GM21619 (cell line): ENCODE measurements at regions not wholly inside any gene's neighbourhood (a gene's known extent, or its start where the extent isn't known, plus 50 kb on each side); places are given as distances from the start of the nearest gene placed in this dataset.
"Not testable (repeated sequence)": the region's sequence is repeated elsewhere in the genome, so short reads cannot be mapped to it uniquely, and the experiment has no call there.

ENCODE experiments used
- ATAC-seq: cut with Tn5 transposase; IDR thresholded peaks from one replicate; pipeline ENCODE4 v1.9.1; 2021; ENCODE audit not compliant: unreplicated experiment

DNA sequence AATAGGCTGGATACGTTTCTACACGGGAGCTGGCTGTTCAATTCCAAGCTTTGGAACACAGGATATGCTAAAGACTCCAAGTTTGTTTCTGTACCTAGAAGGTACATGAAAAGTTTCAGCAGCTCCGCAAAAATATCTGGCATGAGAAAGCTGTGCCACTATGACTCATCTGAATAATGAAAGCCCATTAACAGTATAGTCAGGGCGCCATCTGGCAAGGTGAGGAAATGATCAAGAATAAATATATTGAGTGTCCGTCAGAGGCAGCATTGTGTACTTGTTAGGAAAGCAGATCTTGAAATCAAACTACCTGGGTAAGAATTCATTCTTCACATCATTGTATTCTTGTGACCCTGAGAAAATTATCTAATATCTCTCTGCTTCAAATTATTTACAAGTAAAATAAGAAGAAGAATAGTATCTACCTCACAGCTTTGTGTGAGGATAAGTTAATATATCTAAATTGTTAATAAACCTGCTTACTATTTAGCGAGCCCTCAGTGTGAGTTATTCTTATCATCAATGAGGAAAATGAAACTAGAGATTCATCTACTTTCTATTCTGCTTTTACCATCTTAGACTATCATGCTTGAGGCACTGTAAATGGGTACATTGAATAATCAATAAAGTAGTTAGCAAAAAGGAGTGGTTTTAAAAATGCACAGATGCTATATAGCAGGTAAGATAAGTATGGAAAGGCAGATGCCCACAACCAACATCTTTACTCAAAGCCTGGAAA, 53.5 kb downstream of the FSCB start:
- ATAC-seq = no peak

DNA sequence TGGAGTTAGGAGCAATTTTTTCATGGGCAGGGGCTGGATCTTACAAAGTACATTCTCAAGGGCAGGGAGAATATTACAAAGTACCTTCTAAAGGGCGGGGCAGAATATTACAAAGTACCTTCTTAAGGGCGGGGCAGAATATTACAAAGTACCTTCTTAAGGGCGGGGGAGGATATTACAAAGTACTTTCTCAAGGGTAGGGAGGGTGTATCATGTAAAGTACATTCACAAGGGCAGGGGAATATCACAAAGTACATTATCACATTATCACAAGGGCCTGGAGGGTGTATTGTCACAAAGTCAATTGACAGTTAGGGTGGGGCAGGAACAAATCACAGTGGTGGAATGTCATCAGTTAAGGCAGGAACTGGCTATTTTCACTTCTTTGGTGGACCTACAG, 56.9 kb downstream of the FSCB start:
- ATAC-seq = not testable (repeated sequence)

DNA sequence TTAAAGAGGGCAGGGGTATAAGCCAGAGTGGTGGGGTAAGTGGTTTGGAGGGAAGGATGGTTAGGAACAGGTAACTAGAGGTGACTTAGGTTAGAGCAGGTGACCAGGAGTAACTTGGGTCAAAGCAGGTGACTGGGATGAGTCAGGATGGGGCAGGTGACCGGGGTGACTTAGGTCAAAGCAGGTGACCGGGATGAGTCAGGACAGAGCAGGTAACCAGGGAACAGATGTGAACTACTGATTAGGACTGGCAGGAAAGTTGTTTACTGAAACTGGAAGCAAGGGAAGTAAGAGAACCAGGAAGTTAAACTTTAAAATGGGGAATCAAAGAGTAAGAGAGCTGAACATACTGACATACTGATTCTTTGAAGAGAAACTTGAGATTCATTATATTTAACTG, 57.4 kb downstream of the FSCB start:
- ATAC-seq = no peak

DNA sequence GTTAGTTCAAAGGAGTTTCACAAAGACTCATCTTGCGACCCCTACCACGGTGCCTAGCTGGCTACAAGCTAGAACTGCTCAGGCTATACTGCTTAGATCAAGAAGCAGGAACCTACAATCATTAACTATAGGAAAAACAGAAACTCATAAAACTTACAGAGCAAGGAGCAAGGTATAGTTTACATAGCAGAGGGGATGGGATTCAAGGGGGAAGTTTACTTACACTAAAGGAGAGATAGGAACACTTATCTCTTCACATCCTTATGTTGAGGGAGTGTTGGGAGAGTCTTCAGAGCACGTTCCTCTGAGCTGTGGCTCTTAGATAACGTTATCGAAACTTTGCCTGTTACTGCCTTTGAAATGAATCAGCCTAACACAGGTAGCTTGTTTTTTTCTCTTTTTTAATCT, 58.1 kb downstream of the FSCB start:
- no peak for ATAC-seq

DNA sequence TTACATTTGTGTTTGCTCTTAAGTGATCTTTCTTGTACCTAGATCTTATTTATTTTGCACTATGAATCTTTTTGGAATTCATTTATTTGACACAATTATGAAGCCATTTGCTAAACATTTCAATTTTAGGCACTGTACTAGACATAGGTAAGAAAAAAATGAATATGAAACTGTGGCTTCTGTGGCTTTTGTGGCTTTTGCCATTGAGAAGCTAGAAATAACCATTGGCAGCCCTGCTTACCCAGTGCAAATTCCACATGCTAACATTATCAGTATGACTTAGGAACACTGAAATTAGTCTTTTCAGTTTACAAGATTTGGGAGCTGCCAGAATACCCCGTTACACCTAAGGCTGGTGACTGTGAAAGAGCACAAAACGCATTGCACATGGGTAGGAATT, 60.1 kb downstream of the FSCB start:
- no peak for ATAC-seq

DNA sequence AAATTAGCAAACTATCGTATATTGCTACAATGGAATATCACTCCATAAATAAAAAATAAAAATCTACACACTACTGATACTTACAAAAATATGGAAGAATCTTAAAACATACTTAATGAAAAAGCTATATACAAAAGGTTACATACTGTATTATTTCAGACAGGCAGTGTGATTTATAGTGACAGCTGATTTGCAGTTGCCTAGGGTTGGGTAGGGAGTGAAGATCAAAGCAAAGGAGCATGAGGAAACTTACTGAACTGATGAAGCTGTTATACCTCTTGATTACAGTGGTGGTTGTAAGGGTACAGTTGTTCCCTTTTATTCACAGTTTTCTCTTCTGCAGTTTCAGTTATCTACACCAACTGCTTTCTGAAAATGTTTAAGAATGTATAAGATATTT, 62.6 kb downstream of the FSCB start:
- ATAC-seq = no peak

DNA sequence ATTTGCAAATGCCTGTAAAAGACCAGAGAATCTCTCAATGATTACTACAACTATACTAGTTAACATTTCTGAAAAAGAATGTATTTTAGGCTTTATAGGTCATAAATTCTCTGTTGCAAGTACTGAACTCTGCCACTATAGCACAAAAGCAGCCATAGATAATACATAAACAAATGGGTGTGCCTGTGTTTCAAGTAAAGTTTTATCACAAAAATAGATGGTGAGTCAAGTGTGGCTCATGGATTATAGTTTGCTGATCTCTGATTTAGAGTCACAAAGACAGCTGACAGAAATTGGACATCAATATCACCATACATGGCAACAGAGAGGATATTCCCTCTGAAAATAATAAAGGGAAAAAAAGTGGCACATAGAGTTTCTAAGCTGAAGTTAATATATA, 68.1 kb downstream of the FSCB start:
- no peak for ATAC-seq

DNA sequence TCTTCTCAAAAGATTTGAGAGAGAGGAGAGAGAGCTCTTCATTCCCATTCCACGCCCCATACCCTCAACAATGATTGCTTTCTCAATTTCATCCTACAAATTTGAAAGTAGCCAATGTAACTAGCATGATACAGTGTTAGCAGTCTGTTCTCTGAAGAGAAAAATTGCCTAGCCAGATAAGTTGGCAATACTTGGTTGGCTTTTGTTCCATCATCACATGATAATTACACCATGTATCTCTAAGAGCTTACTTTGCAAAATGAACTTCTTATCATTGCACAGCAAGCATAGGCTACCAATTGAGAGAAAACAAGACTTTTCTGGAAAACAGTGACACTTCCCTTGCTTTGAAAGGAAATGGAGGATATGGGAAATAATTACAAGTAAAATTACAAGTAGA, 68.9 kb downstream of the FSCB start:
- no peak for ATAC-seq

DNA sequence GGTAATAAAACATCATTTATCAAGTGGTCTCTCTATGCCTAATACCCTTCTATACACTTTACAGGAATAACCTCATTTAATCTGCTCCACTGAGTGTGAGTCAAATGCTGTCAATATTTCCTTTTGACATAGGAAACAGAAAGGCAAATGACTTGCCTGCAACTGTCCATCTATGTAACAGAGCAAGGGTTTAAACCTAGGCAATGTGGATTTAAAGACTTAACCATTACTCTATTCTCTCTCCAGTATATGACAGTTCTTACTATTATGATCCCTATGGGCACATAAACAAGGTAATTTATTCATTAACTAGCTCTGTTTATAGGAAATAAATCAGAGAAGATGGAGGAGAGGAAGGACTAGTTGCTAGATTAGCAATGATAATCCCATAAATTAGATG, 70.6 kb downstream of the FSCB start:
- ATAC-seq = no peak

DNA sequence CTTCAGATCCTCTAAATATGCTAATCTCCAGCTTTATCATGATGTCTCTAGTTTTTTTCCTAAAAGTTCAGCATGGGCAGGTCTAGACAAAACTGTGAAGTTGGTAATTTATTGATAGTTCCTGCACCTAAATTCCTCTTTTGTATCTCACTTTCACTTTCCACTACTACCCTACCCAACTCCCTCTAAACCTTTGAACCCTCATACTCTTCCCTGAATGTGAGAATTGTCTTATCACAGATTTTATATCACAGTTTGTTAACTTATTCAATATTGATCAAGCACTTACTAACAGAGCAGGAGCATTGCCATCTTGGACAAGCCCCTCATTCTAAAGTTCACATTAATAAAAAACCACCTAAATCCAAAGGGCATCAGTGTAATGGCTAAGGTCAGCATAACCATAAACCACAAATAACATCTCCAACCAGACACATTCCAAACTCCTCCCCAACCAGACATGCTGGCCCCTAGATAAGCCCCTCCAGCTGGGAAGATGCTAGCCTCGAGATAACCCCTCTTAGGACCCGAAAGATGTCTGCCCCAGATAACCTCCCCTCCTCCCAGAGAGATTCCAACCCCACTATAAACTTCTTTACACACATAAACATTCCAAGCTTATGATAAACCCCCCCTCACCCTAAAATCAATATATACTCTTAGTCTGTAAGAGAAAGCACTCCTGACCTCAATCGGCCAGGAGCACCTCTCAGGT, 78.7 kb downstream of the FSCB start:
- ATAC-seq = no peak

DNA sequence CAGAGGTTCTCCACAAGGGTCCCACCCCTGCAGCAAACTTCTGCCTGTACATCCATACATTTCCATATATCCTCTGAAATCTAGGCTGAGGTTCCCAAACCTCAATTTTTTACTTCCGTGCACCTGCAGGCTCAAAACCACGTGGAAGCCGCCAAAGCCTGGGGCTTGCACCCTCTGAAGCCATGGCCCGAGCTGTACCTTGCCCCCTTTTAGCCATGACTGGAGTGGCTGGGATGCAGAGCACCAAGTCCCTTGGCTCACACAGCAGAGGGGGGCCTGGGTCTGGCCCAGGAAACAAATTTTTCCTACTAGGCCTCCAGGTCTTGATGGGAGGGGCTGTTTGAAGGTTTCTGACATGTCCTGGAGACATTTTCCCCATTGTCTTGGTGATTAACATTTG, 84.4 kb downstream of the FSCB start:
- ATAC-seq = no peak

DNA sequence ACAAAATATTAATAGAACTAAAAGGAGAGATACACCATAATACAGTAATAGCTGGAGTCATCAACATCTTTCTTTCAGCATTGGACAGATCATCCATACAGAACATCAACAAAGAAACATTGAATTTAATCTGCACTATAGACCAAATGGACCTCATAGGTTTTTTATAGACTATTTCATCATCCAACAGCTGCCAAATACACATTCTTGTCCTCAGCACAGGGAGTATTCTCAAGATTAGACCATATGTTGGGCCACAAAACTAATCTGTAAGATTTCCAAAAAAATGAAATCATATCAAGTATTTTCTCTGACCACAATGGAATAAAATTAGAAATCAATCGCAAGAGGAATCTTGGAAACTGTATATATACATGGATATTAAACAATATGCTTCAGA, 86.9 kb downstream of the FSCB start:
- ATAC-seq = no peak

DNA sequence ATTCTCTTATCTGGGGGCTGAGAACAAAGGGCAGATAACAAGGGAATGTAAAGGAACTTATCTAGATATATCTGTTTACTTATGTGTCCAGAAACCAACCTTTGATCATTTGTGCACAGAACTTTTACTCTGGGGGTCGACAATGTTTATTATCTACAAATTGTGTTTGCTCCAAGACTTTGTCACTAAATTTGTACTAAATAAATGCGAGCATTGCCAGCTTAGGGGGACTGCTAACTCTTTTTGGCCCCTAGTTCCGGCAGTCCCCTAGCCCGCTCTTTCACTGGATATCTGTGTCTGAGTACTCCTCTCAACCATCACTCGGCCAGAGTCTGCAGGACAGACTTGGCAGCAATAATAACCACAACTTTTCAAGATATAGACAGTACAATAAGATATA, 88.2 kb downstream of the FSCB start:
- ATAC-seq = no peak

DNA sequence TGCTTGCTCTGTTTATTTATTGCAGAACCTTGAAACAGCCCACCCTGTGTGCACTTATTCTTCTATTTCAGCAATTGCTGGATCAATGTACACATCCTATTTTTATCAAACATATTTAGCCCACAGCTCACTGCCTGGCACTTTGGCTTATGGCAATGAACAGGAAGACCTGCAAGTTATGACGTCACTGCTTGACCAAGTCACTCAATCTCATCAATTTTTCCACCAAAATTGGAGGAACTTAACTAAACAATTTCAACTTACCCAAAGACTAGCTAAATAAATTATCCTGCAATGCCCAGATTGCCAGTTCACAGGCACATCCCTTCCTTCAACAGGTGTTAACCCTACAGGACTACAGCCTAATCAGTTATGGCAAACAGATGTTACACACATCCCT, 89.3 kb downstream of the FSCB start:
- no peak for ATAC-seq

DNA sequence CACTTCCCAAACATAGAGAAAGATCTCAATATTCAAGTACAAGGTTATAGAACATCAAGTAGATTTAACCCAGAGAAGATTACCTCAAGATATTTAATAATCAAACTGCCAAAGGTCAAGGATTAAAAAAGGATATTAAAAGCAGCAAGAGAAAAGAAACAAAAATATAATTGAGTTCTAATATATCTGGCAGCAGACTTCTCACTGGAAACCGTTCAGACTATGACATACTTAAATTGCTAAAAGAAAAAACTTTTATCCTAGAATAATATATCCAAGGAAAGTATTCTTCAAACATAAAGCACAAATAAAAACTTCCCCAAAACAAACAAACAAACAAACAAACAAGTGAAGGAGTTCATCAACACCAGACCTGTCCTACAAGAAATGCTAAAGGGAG, 92.4 kb downstream of the FSCB start:
- no peak for ATAC-seq

DNA sequence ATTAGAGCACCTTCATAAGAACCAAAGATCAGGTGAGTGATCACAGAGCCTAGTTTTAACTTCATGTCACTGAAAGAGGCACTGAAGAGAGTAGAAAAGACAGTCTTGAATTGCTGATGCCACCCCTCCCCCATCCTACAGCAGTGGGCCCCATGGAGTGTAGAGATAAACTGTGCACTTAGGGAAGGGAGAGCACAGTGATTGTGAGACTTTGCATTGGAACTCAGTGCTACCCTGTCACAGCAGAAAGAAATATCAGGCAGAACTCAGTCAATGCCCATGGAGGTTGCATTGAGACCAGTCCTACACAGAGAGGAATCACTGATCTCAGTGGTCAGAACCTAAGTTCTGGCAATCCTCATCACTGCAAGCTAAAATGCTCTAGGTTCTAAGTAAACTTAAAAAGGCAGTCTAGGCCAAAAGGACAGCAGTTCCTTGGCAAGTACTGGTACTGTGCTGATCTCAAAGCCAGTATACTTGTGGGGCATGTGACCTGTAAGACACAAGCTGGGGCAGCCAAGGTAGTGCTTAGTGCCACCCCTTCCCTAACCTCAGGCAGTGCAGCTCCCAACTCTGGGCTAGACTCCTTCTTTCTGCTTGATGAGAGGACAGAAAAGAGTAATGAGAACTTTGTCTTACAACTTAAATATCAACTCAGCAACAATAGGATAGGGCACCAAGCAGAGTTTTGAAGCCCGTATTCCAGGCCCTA, 94.1 kb downstream of the FSCB start:
- no peak for ATAC-seq

DNA sequence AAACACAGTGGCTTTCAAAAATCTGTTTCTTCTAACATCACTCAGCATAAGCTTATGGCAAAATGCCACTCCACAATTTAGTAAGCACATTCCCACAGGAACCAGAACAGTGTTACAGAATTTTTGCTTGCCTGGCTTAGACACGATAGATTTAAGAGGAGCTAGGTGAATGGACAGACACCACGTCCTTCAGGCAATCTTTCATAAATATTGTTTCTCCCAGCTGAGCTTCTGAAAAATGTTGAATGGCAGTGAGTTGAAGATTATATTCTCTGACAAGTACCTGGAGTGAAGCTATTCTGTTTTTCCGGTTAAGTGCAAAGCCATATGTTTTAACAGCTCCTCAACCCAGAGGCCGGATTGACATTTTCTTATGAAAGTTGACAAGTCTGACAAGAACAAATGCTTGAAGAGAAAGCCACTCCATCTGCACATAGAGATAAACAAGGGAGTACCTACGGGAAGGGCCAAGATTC, 102.0 kb downstream of the FSCB start:
- ATAC-seq = no peak

DNA sequence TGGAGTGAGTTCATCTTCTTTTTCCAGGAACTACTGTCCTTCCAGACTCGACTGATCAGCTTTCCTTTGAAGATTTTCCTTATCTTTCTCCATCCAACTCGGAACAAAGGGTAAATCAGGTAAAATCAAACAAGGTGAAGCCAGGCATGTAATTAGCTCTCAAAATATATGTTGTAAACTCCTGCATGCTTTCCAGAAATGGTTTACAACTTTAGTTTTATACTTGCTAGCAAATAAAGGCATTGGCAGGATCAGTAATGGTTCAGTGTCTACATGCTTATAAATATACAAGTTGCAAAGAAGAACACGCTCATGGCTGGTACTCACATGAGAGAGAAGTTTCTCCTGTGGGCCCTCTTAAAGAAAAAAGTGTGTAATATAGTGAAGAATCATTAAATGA, 102.5 kb downstream of the FSCB start:
- ATAC-seq = no peak

DNA sequence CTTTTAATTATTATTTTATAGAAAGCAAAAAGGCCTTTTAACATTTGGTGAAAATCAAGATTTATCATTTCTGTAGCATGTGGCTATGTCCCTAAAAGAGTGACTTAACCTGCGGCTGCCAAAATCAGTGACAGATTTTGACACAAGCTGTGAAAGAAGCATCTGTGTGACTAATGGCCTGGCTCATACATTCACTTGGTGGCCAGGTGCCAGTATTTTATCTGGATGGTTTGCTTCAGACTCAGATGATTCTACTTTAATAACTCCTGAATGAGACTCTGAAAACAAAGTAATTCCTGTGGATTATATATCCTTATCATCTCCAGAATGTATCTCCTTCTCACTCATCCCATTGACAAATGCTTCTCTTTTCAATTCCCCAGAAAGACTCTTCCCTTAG, 103.0 kb downstream of the FSCB start:
- no peak for ATAC-seq

DNA sequence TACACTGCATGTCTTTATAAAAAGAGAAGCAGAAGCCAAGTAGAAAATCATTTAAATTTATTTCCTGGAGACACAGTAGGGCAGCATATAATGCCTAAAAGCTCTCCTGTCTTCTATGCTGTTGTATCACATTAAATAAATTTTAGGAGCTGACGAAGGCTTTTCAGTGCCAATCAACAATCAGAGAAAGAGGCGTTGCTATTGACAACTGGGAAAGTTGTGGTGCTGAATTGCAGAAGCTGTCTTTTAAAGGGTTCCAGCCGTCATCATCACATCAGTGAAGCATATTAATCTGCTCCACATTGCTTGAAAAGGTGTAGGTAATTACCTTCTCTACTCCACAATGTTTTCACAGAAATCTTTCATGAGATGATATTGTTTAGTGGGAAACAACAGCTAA, 103.9 kb downstream of the FSCB start:
- ATAC-seq = no peak

DNA sequence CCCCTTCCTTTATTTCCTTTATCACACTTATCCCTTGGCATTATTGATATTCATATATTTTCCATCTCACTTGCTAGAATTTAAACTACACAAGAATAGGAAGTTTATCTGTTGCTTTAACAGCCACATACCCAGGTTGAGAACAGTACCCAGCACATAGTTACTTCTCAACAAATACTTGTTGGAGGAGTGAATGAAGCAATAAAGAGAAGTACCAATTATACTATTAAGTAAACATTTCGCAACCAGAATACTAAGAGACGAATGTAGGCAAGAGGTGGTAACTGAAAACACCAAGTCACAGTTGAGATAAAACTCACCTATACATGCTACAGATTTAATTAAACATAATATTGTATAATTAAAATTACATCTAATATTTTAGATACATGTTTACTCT, 110.9 kb downstream of the FSCB start:
- ATAC-seq = no peak

DNA sequence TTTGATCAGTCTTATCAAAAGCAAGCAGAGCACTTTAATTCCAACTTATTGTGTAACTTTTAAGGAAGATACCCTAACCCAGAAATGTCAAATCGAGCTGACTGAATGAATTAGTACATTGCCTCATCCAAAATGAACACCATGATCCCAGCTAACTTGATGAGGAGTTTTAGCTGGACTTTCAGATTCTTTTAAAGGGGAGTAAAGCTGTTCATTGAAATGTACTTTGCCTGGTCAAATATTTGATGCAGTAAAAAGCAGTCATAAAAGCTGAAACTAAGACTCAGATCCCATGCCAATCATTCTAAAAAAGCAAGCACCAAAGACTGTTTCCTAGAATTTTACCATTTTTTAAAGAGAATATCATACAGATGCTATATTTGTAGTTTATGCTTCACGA, 114.1 kb downstream of the FSCB start:
- no peak for ATAC-seq
